GM12878 (cell line): ENCODE measurements at regions not wholly inside any gene's neighbourhood (a gene's known extent, or its start where the extent isn't known, plus 50 kb on each side); places are given as distances from the start of the nearest gene placed in this dataset.

Source experiments
- MLLT1 ChIP-seq: fragments of 450-650 bp; IDR thresholded peaks from 2 replicates; pipeline ENCODE4 v1.6.1; 2016; ENCODE audit warnings: mild to moderate bottlenecking
- RFX5 ChIP-seq: IDR thresholded peaks from 2 replicates; pipeline ENCODE4 v1.6.1; 2011; ENCODE audit warnings: low read depth, low read length, improper control_type of control experiment

GRCh38 chr9:11016081-11016480 lies 403.3 kb upstream of the PTPRD start:
- TF ChIP-seq MLLT1 (no peak), RFX5 (no peak)
